Activated CD4-positive, alpha-beta memory T cell treated with anti-CD3 and anti-CD28 coated beads for 36 hours (primary cell): ENCODE measurements at regions not wholly inside any gene's neighbourhood (a gene's known extent, or its start where the extent isn't known, plus 50 kb on each side); places are given as distances from the start of the nearest gene placed in this dataset.
"Not testable (repeated sequence)": the region's sequence is repeated elsewhere in the genome, so short reads cannot be mapped to it uniquely, and the experiment has no call there.

Source experiments
- CTCF ChIA-PET: fragments of 350-600 bp; sonication (Branson Sonifier 250); formaldehyde crosslinking; loops from one replicate; lab custom pipeline; 2021; ENCODE audit warnings: antibody characterized with exemption, inconsistent platforms; lab: Charles Lee
- POLR2A ChIA-PET: fragments of 350-600 bp; sonication (Branson Sonifier 250); formaldehyde crosslinking; loops from one replicate; lab custom pipeline; 2021; ENCODE audit warnings: antibody characterized with exemption; lab: Charles Lee
- DNase-seq: peaks from one replicate; pipeline ENCODE4 v3.0.0-alpha.2; 2020
- H3K27ac Mint-ChIP-seq: one replicate; pipeline ENCODE4 v1.8.0; 2021; ENCODE audit warnings: mixed read lengths
- H3K27me3 Mint-ChIP-seq: one replicate; pipeline ENCODE4 v1.8.0; 2021; ENCODE audit warnings: mixed read lengths
- H3K36me3 Mint-ChIP-seq: one replicate; pipeline ENCODE4 v1.8.0; 2021; ENCODE audit warnings: mixed read lengths
- H3K4me1 Mint-ChIP-seq: one replicate; pipeline ENCODE4 v1.8.0; 2021; ENCODE audit warnings: low read depth, mixed read lengths
- H3K4me3 Mint-ChIP-seq: one replicate; pipeline ENCODE4 v1.8.0; 2021; ENCODE audit warnings: mild to moderate bottlenecking, mixed read lengths
- H3K9me3 Mint-ChIP-seq: one replicate; pipeline ENCODE4 v1.8.0; 2021; ENCODE audit warnings: mixed read lengths
- intact Hi-C: fragments of 100-400 bp; cut with micrococcal nuclease; formaldehyde crosslinking; loops from one replicate; pipeline ENCODE4 v1.15.1; 2023

GRCh38 chr4:62454535-62454934 is 1254.4 kb downstream of the ADGRL3 start:
- Mint-ChIP-seq H3K27ac (no peak overlapping the region), H3K27me3 (no peaks in the 10 kb centered on the region), H3K9me3 (peaks cover under 1% of the 10 kb centered on the region), H3K4me1 (no peaks in the 10 kb centered on the region), H3K36me3 (no peaks in the 10 kb centered on the region), H3K4me3 (no peak overlapping the region)
- POLR2A ChIA-PET = no interaction called here
- intact Hi-C loops = no loop called here
- no peak for DNase-seq
- CTCF ChIA-PET = no interaction called here

GRCh38 chr4:62450740-62451139 is 1250.6 kb downstream of the ADGRL3 start:
- Mint-ChIP-seq H3K27ac (no peak overlapping the region), H3K36me3 (no peaks in the 10 kb centered on the region), H3K4me1 (no peaks in the 10 kb centered on the region), H3K4me3 (no peak overlapping the region), H3K9me3 (peaks cover 8% of the 10 kb centered on the region), H3K27me3 (no peaks in the 10 kb centered on the region)
- intact Hi-C loops = no loop called here
- ChIA-PET CTCF (no interaction called here), POLR2A (no interaction called here)
- no peak for DNase-seq

GRCh38 chr4:62449538-62449937 is 1249.4 kb downstream of the ADGRL3 start:
- H3K27me3 Mint-ChIP-seq = no peaks in the 10 kb centered on the region
- ChIA-PET CTCF (no interaction called here), POLR2A (no interaction called here)
- no peak overlapping the region for H3K4me3 Mint-ChIP-seq
- no peaks in the 10 kb centered on the region for H3K36me3 Mint-ChIP-seq
- H3K9me3 Mint-ChIP-seq = peaks cover 12% of the 10 kb centered on the region
- intact Hi-C loops = no loop called here
- no peaks in the 10 kb centered on the region for H3K4me1 Mint-ChIP-seq
- DNase-seq = no peak
- no peak overlapping the region for H3K27ac Mint-ChIP-seq

GRCh38 chr4:62448911-62449310 is 1248.8 kb downstream of the ADGRL3 start:
- no peaks in the 10 kb centered on the region for H3K27me3 Mint-ChIP-seq
- no peak overlapping the region for H3K4me3 Mint-ChIP-seq
- peaks cover 12% of the 10 kb centered on the region for H3K9me3 Mint-ChIP-seq
- DNase-seq = no peak
- H3K27ac Mint-ChIP-seq = no peak overlapping the region
- CTCF ChIA-PET = interaction anchor here (0.6 kb wide), 1 partner anchor 771 kb away, joined by 3 read pairs; no protein-coding TSS in a partner anchor
- no peaks in the 10 kb centered on the region for H3K4me1 Mint-ChIP-seq
- POLR2A ChIA-PET = no interaction called here
- intact Hi-C loops = no loop called here
- no peaks in the 10 kb centered on the region for H3K36me3 Mint-ChIP-seq

- CTCF ChIA-PET = no interaction called here
- H3K4me1 Mint-ChIP-seq = no peaks in the 10 kb centered on the region
- no peak for DNase-seq
Observed at GRCh38 chr4:62439051-62439450, 1238.9 kb downstream of the ADGRL3 start.

GRCh38 chr4:62434921-62435320 is 1234.8 kb downstream of the ADGRL3 start:
- Mint-ChIP-seq H3K36me3 (no peaks in the 10 kb centered on the region), H3K9me3 (peaks cover 31% of the 10 kb centered on the region), H3K4me3 (no peak overlapping the region), H3K27me3 (no peaks in the 10 kb centered on the region), H3K4me1 (no peaks in the 10 kb centered on the region), H3K27ac (no peak overlapping the region)
- intact Hi-C loops = no loop called here
- DNase-seq = no peak
- POLR2A ChIA-PET = no interaction called here
- CTCF ChIA-PET = no interaction called here

More at GRCh38 chr4:62439051-62439450, 1238.9 kb downstream of the ADGRL3 start:
- Mint-ChIP-seq H3K36me3 (no peaks in the 10 kb centered on the region), H3K9me3 (peaks cover 36% of the 10 kb centered on the region), H3K4me3 (no peak overlapping the region), H3K27ac (no peak overlapping the region), H3K27me3 (no peaks in the 10 kb centered on the region)
- intact Hi-C loops = no loop called here
- POLR2A ChIA-PET = no interaction called here

- CTCF ChIA-PET = not testable (repeated sequence)
Observed at GRCh38 chr4:62431513-62432231, 1231.5 kb downstream of the ADGRL3 start.

GRCh38 chr4:62429297-62429696 is 1229.2 kb downstream of the ADGRL3 start:
- ChIA-PET POLR2A (no interaction called here), CTCF (no interaction called here)
- intact Hi-C loops = no loop called here
- Mint-ChIP-seq H3K9me3 (peaks cover 10% of the 10 kb centered on the region), H3K4me3 (no peak overlapping the region), H3K4me1 (no peaks in the 10 kb centered on the region), H3K36me3 (no peaks in the 10 kb centered on the region), H3K27me3 (no peaks in the 10 kb centered on the region), H3K27ac (no peak overlapping the region)
- DNase-seq = no peak

More at GRCh38 chr4:62431513-62432231, 1231.5 kb downstream of the ADGRL3 start:
- H3K27ac Mint-ChIP-seq, POLR2A ChIA-PET, H3K36me3 Mint-ChIP-seq, DNase-seq, H3K4me1 Mint-ChIP-seq, H3K4me3 Mint-ChIP-seq, intact Hi-C loops, H3K27me3 Mint-ChIP-seq: not testable (repeated sequence)
- peaks cover 24% of the 10 kb centered on the region for H3K9me3 Mint-ChIP-seq

- no peak overlapping the region for H3K27ac Mint-ChIP-seq
- ChIA-PET POLR2A (no interaction called here), CTCF (no interaction called here)
- H3K27me3 Mint-ChIP-seq = no peaks in the 10 kb centered on the region
- H3K4me1 Mint-ChIP-seq = no peaks in the 10 kb centered on the region
- DNase-seq = no peak
- no peaks in the 10 kb centered on the region for H3K36me3 Mint-ChIP-seq
- intact Hi-C loops = no loop called here
- peaks cover 7% of the 10 kb centered on the region for H3K9me3 Mint-ChIP-seq
- no peak overlapping the region for H3K4me3 Mint-ChIP-seq
Observed at GRCh38 chr4:62415256-62415655, 1215.1 kb downstream of the ADGRL3 start.

GRCh38 chr4:62414563-62414962 is 1214.4 kb downstream of the ADGRL3 start:
- intact Hi-C loops = no loop called here
- ChIA-PET POLR2A (no interaction called here), CTCF (no interaction called here)
- no peak for DNase-seq
- no peak overlapping the region for H3K27ac Mint-ChIP-seq
- H3K9me3 Mint-ChIP-seq = peaks cover 9% of the 10 kb centered on the region
- H3K27me3 Mint-ChIP-seq = no peaks in the 10 kb centered on the region
- no peaks in the 10 kb centered on the region for H3K36me3 Mint-ChIP-seq
- no peak overlapping the region for H3K4me3 Mint-ChIP-seq
- H3K4me1 Mint-ChIP-seq = no peaks in the 10 kb centered on the region

- Mint-ChIP-seq H3K27ac (no peak overlapping the region), H3K4me3 (no peak overlapping the region), H3K36me3 (no peaks in the 10 kb centered on the region), H3K27me3 (no peaks in the 10 kb centered on the region), H3K9me3 (peaks cover 16% of the 10 kb centered on the region), H3K4me1 (no peaks in the 10 kb centered on the region)
- ChIA-PET CTCF (no interaction called here), POLR2A (no interaction called here)
- DNase-seq = no peak
- intact Hi-C loops = no loop called here
Observed at GRCh38 chr4:62410371-62411003, 1210.4 kb downstream of the ADGRL3 start.

- Mint-ChIP-seq H3K4me3 (no peak overlapping the region), H3K9me3 (peaks cover 21% of the 10 kb centered on the region), H3K36me3 (no peaks in the 10 kb centered on the region), H3K27ac (no peak overlapping the region), H3K4me1 (no peaks in the 10 kb centered on the region), H3K27me3 (no peaks in the 10 kb centered on the region)
- no peak for DNase-seq
- ChIA-PET CTCF (no interaction called here), POLR2A (no interaction called here)
- intact Hi-C loops = no loop called here
Observed at GRCh38 chr4:62408454-62408853, 1208.3 kb downstream of the ADGRL3 start.

GRCh38 chr4:62407534-62407933 is 1207.4 kb downstream of the ADGRL3 start:
- no peak overlapping the region for H3K4me3 Mint-ChIP-seq
- DNase-seq = no peak
- no peaks in the 10 kb centered on the region for H3K36me3 Mint-ChIP-seq
- no peak overlapping the region for H3K27ac Mint-ChIP-seq
- intact Hi-C loops = no loop called here
- H3K9me3 Mint-ChIP-seq = peaks cover 21% of the 10 kb centered on the region
- POLR2A ChIA-PET = no interaction called here
- H3K4me1 Mint-ChIP-seq = no peaks in the 10 kb centered on the region
- CTCF ChIA-PET = no interaction called here
- H3K27me3 Mint-ChIP-seq = no peaks in the 10 kb centered on the region
